Astrocyte of the cerebellum (primary cell): ENCODE measurements at regions not wholly inside any gene's neighbourhood (a gene's known extent, or its start where the extent isn't known, plus 50 kb on each side); places are given as distances from the start of the nearest gene placed in this dataset.

Experiments
- DNase-seq: peaks from one replicate; pipeline ENCODE4 v3.0.0-alpha.2; 2011; ENCODE audit warnings: low read depth
- H3K4me3 ChIP-seq: 2 replicates; pipeline ENCODE4 v1.5.1; 2011; ENCODE audit warnings: mild to moderate bottlenecking, low read depth, low read length, moderate library complexity
- CTCF ChIP-seq: IDR thresholded peaks from 2 replicates; pipeline ENCODE4 v1.5.1; 2012; ENCODE audit warnings: low read length, low read depth, moderate library complexity, mild to moderate bottlenecking; ENCODE audit errors: missing control alignments
- in situ Hi-C: cut with HindIII; loops from 2 replicates; pipeline ENCODE4 v1.10.0; 2017; ENCODE audit warnings: low sequenced_read_pairs

- in situ Hi-C loops: no loop called here
- H3K4me3 ChIP-seq: no peak overlapping the region
- no peak for TF ChIP-seq CTCF
- no peak for DNase-seq
These were observed 1237.4 kb upstream of the CDH18 start for GRCh38 chr5:21225223-21226064.

- H3K4me3 ChIP-seq: no peak overlapping the region
- no peak for TF ChIP-seq CTCF
- no peak for DNase-seq
- in situ Hi-C loops: no loop called here
These were observed 1233.6 kb upstream of the CDH18 start for GRCh38 chr5:21221616-21222015.

GRCh38 chr5:21219966-21220365 lies 1232.0 kb upstream of the CDH18 start:
- no peak for DNase-seq
- no peak for TF ChIP-seq CTCF
- in situ Hi-C loops: no loop called here
- H3K4me3 ChIP-seq: no peak overlapping the region

- H3K4me3 ChIP-seq: no peak overlapping the region
- TF ChIP-seq CTCF: no peak
- in situ Hi-C loops: no loop called here
- no peak for DNase-seq
These were observed 1231.3 kb upstream of the CDH18 start for GRCh38 chr5:21219251-21219650.

- in situ Hi-C loops: no loop called here
- H3K4me3 ChIP-seq: no peak overlapping the region
- no peak for DNase-seq
- no peak for TF ChIP-seq CTCF
These were observed 1224.0 kb upstream of the CDH18 start for GRCh38 chr5:21212026-21212425.

GRCh38 chr5:21209409-21209808 lies 1221.4 kb upstream of the CDH18 start:
- in situ Hi-C loops: no loop called here
- no peak overlapping the region for H3K4me3 ChIP-seq
- TF ChIP-seq CTCF: no peak
- DNase-seq: no peak
